WTC11 (cell line): ENCODE measurements at regions not wholly inside any gene's neighbourhood (a gene's known extent, or its start where the extent isn't known, plus 50 kb on each side); places are given as distances from the start of the nearest gene placed in this dataset.

Source experiments
- ATAC-seq: fragments of 200-7000 bp; cut with Tn5 transposase; 2 replicates; pipeline ENCODE4 v1.10.0; 2021; ENCODE audit warnings: mild to moderate bottlenecking, moderate library complexity
- CTCF ChIA-PET: fragments of 300-600 bp; sonication (Branson Sonifier 250); formaldehyde crosslinking; loops from one replicate; lab custom pipeline; 2021; ENCODE audit warnings: antibody characterized with exemption; lab: Charles Lee
- POLR2A ChIA-PET: fragments of 350-600 bp; sonication (Branson Sonifier 250); formaldehyde crosslinking; loops from one replicate; lab custom pipeline; 2021; ENCODE audit warnings: antibody characterized with exemption; lab: Charles Lee
- DNase-seq: peaks from one replicate; pipeline ENCODE4 v3.0.0; 2021; ENCODE audit warnings: low spot score
- H3K27ac Mint-ChIP-seq: 2 replicates; pipeline ENCODE4 v1.8.0; 2021; ENCODE audit warnings: mixed read lengths
- H3K27me3 Mint-ChIP-seq: 2 replicates; pipeline ENCODE4 v1.8.0; 2021; ENCODE audit warnings: low read depth, mild to moderate bottlenecking, moderate library complexity, mixed read lengths
- H3K36me3 Mint-ChIP-seq: 2 replicates; pipeline ENCODE4 v1.8.0; 2021; ENCODE audit warnings: mixed read lengths
- H3K4me1 Mint-ChIP-seq: 2 replicates; pipeline ENCODE4 v1.8.0; 2022; ENCODE audit warnings: mixed read lengths
- H3K4me3 Mint-ChIP-seq: 2 replicates; pipeline ENCODE4 v1.8.0; 2021; ENCODE audit warnings: mild to moderate bottlenecking, moderate library complexity, mixed read lengths
- H3K9me3 Mint-ChIP-seq: 2 replicates; pipeline ENCODE4 v1.8.0; 2021; ENCODE audit warnings: mixed read lengths
- AFF4 ChIP-seq: sonication (generic); formaldehyde crosslinking; IDR thresholded peaks from 2 replicates; pipeline ENCODE4 v1.8.1; 2023; ENCODE audit warnings: mild to moderate bottlenecking, missing genetic modification reagents, borderline replicate concordance
- CREM ChIP-seq: sonication (generic); formaldehyde crosslinking; IDR thresholded peaks from 2 replicates; pipeline ENCODE4 v1.8.1; 2022; ENCODE audit warnings: mild to moderate bottlenecking, missing genetic modification reagents, moderate library complexity
- FOXJ3 ChIP-seq: sonication (generic); formaldehyde crosslinking; IDR thresholded peaks from 2 replicates; pipeline ENCODE4 v1.9.0; 2021; ENCODE audit warnings: missing genetic modification reagents, mild to moderate bottlenecking, borderline replicate concordance
- FOXP1 ChIP-seq: sonication (generic); formaldehyde crosslinking; IDR thresholded peaks from 2 replicates; pipeline ENCODE4 v1.8.0; 2022; ENCODE audit warnings: missing genetic modification reagents, mild to moderate bottlenecking, moderate library complexity, borderline replicate concordance
- GABPB1 ChIP-seq: sonication (generic); formaldehyde crosslinking; IDR thresholded peaks from 2 replicates; pipeline ENCODE4 v1.8.1; 2023; ENCODE audit warnings: mild to moderate bottlenecking, missing genetic modification reagents
- GTF2I ChIP-seq: fragments of 250-450 bp; sonication (Bioruptor Pico); conservative IDR thresholded peaks from 2 replicates; pipeline ENCODE4 v1.4.0; 2021; ENCODE audit warnings: mild to moderate bottlenecking
- IRF2 ChIP-seq: sonication (generic); formaldehyde crosslinking; IDR thresholded peaks from 2 replicates; pipeline ENCODE4 v1.8.0; 2022; ENCODE audit warnings: low read depth, missing genetic modification reagents, borderline replicate concordance
- MAX ChIP-seq: sonication (generic); formaldehyde crosslinking; IDR thresholded peaks from 2 replicates; pipeline ENCODE4 v1.8.0; 2022; ENCODE audit warnings: mild to moderate bottlenecking, missing genetic modification reagents
- MYBL2 ChIP-seq: sonication (generic); formaldehyde crosslinking; IDR thresholded peaks from 2 replicates; pipeline ENCODE4 v1.8.1; 2023; ENCODE audit warnings: mild to moderate bottlenecking, moderate library complexity, missing genetic modification reagents
- NR1H2 ChIP-seq: sonication (generic); formaldehyde crosslinking; IDR thresholded peaks from 2 replicates; pipeline ENCODE4 v1.9.0; 2021; ENCODE audit warnings: mild to moderate bottlenecking, moderate library complexity, missing genetic modification reagents
- SMAD3 ChIP-seq: sonication (generic); formaldehyde crosslinking; IDR thresholded peaks from 2 replicates; pipeline ENCODE4 v1.8.0; 2022; ENCODE audit warnings: missing genetic modification reagents, mild to moderate bottlenecking, borderline replicate concordance
- TCF7 ChIP-seq: sonication (generic); formaldehyde crosslinking; IDR thresholded peaks from 2 replicates; pipeline ENCODE4 v1.8.0; 2022; ENCODE audit warnings: mild to moderate bottlenecking, low read depth, missing genetic modification reagents, moderate library complexity
- TP53 ChIP-seq: sonication (generic); formaldehyde crosslinking; IDR thresholded peaks from 2 replicates; pipeline ENCODE4 v1.8.1; 2023; ENCODE audit warnings: mild to moderate bottlenecking, missing genetic modification reagents
- ZNF121 ChIP-seq: sonication (generic); formaldehyde crosslinking; IDR thresholded peaks from 2 replicates; pipeline ENCODE4 v1.8.0; 2023; ENCODE audit warnings: missing genetic modification reagents
- ZNF281 ChIP-seq: sonication (generic); formaldehyde crosslinking; IDR thresholded peaks from 2 replicates; pipeline ENCODE4 v1.8.0; 2023; ENCODE audit warnings: mild to moderate bottlenecking, missing genetic modification reagents
- ZNF317 ChIP-seq: sonication (generic); formaldehyde crosslinking; IDR thresholded peaks from 2 replicates; pipeline ENCODE4 v1.8.1; 2023; ENCODE audit warnings: low read depth, mild to moderate bottlenecking, moderate library complexity, missing genetic modification reagents, borderline replicate concordance
- ZNF532 ChIP-seq: fragments of 250-450 bp; sonication (Bioruptor Pico); IDR thresholded peaks from 2 replicates; pipeline ENCODE4 v1.9.0; 2021; ENCODE audit warnings: mild to moderate bottlenecking, borderline replicate concordance
- ZNF671 ChIP-seq: fragments of 250-450 bp; sonication (Bioruptor Pico); IDR thresholded peaks from 2 replicates; pipeline ENCODE4 v1.8.0; 2021; ENCODE audit warnings: mild to moderate bottlenecking

- no peak for TF ChIP-seq AFF4 (CRISPR knock-in tag)
- TF ChIP-seq TCF7 (CRISPR knock-in tag) = no peak
- no peak for TF ChIP-seq FOXJ3 (CRISPR knock-in tag)
- TF ChIP-seq MYBL2 (CRISPR knock-in tag) = no peak
- no peak for TF ChIP-seq GABPB1 (CRISPR knock-in tag)
- TF ChIP-seq ZNF532 (CRISPR knock-in tag) = no peak
- no peak for TF ChIP-seq ZNF671 (CRISPR knock-in tag)
- TF ChIP-seq ZNF317 (CRISPR knock-in tag) = no peak
Measured at GRCh38 chr15:31930967-31931366, 99.3 kb upstream of the CHRNA7 start (continued).

- CTCF ChIA-PET = interaction anchor here (1.1 to 1.2 kb wide), 2 partner anchors 35 to 45 kb away, joined by 3 to 5 read pairs; no protein-coding TSS in a partner anchor
- no peak for TF ChIP-seq ZNF281 (CRISPR knock-in tag)
- TF ChIP-seq ZNF121 (CRISPR knock-in tag) = no peak
- no peak for TF ChIP-seq ZNF317 (CRISPR knock-in tag)
- TF ChIP-seq IRF2 (CRISPR knock-in tag) = no peak
- no peak for TF ChIP-seq GTF2I (CRISPR knock-in tag)
- no peak for TF ChIP-seq CREM
- no peak for TF ChIP-seq FOXP1 (CRISPR knock-in tag)
- no peak for TF ChIP-seq SMAD3 (CRISPR knock-in tag)
- no peak for TF ChIP-seq MAX (CRISPR knock-in tag)
- no peak for TF ChIP-seq ZNF671 (CRISPR knock-in tag)
- TF ChIP-seq NR1H2 (CRISPR knock-in tag) = no peak
- no peak for TF ChIP-seq TP53
- TF ChIP-seq, all 79 proteins: peak for 0
- POLR2A ChIA-PET = interaction anchor here (0.5 kb wide), 1 partner anchor 28 kb away, joined by 3 read pairs; no protein-coding TSS in a partner anchor
Measured at GRCh38 chr15:31932576-31932975, 97.7 kb upstream of the CHRNA7 start.

More at GRCh38 chr15:31932576-31932975, 97.7 kb upstream of the CHRNA7 start:
- Mint-ChIP-seq H3K36me3 (no peaks in the 10 kb centered on the region), H3K4me3 (no peak overlapping the region), H3K4me1 (peaks cover 10% of the 10 kb centered on the region), H3K27ac (no peak overlapping the region; the same call in 1 of the 2 replicates), H3K27me3 (no peaks in the 10 kb centered on the region), H3K9me3 (no peaks in the 10 kb centered on the region)
- DNase-seq (no peak), ATAC-seq (no peak)
